PC-9 (cell line): ENCODE measurements at regions not wholly inside any gene's neighbourhood (a gene's known extent, or its start where the extent isn't known, plus 50 kb on each side); places are given as distances from the start of the nearest gene placed in this dataset.
"Not testable (repeated sequence)": the region's sequence is repeated elsewhere in the genome, so short reads cannot be mapped to it uniquely, and the experiment has no call there.

Experiments
- BruUV-seq: library from RNA; stranded (reverse); fragments of 400-500 nt; replicated peaks from 2 replicates; lab custom pipeline; 2021; lab: Mats Ljungman, UMichigan
- CTCF ChIA-PET: fragments of 300-600 bp; sonication (Branson Sonifier 250); formaldehyde crosslinking; loops from one replicate; lab custom pipeline; 2022; ENCODE audit warnings: antibody characterized with exemption; lab: Charles Lee
- POLR2A ChIA-PET: fragments of 300-600 bp; sonication (Branson Sonifier 250); formaldehyde crosslinking; loops from one replicate; lab custom pipeline; 2022; ENCODE audit warnings: antibody characterized with exemption; ENCODE audit not compliant: unreplicated experiment; lab: Charles Lee
- DNase-seq, 2 experiments: peaks; one replicate each; pipeline versions ENCODE4 v3.0.0 to v3.0.0-alpha.2; 2015 to 2022; ENCODE audit warnings: mixed read lengths in 1 of 2
- H2AFZ ChIP-seq: fragments of 200-600 bp; sonication (generic); 2 replicates; pipeline ENCODE4 v1.8.1; 2017; ENCODE audit warnings: antibody characterized with exemption
- H3F3A ChIP-seq: fragments of 200-600 bp; sonication (generic); 2 replicates; pipeline ENCODE4 v1.8.1; 2017; ENCODE audit warnings: antibody characterized with exemption, mild to moderate bottlenecking, low read depth; ENCODE audit not compliant: insufficient read depth
- H3K27ac ChIP-seq: fragments of 200-600 bp; sonication (generic); 2 replicates; pipeline ENCODE4 v1.6.1; 2016; ENCODE audit warnings: mixed run types
- H3K27me3 ChIP-seq: fragments of 200-600 bp; sonication (generic); 2 replicates; pipeline ENCODE4 v1.6.1; 2016; ENCODE audit warnings: low read depth, mixed run types; ENCODE audit not compliant: insufficient read depth
- H3K36me3 ChIP-seq: fragments of 200-600 bp; sonication (generic); 2 replicates; pipeline ENCODE4 v1.6.1; 2016; ENCODE audit warnings: low read depth, mixed run types
- H3K4me1 ChIP-seq: fragments of 200-600 bp; sonication (generic); replicated peaks from 2 replicates; pipeline ENCODE4 v1.6.1; 2016; ENCODE audit warnings: mixed run types; ENCODE audit not compliant: insufficient read depth
- H3K4me2 ChIP-seq: fragments of 200-600 bp; sonication (generic); 2 replicates; pipeline ENCODE4 v1.6.1; 2017; ENCODE audit warnings: mixed run types
- H3K4me3 ChIP-seq: fragments of 200-600 bp; sonication (generic); 2 replicates; pipeline ENCODE4 v1.6.1; 2016; ENCODE audit warnings: mixed run types
- H3K79me2 ChIP-seq: fragments of 200-600 bp; sonication (generic); 2 replicates; pipeline ENCODE4 v1.6.1; 2017; ENCODE audit warnings: low read depth, mixed run types
- H3K9me2 ChIP-seq: fragments of 200-600 bp; sonication (generic); 2 replicates; pipeline ENCODE4 v1.8.1; 2017; ENCODE audit warnings: mild to moderate bottlenecking; ENCODE audit not compliant: insufficient read depth
- H3K9me3 ChIP-seq: fragments of 200-600 bp; sonication (generic); 2 replicates; pipeline ENCODE4 v1.8.1; 2016; ENCODE audit warnings: low read depth; ENCODE audit not compliant: insufficient read depth
- H4K20me1 ChIP-seq: fragments of 200-600 bp; sonication (generic); 2 replicates; pipeline ENCODE4 v1.8.1; 2017; ENCODE audit not compliant: insufficient read depth
- CTCF ChIP-seq: fragments of 200-600 bp; sonication (generic); conservative IDR thresholded peaks from 2 replicates; pipeline ENCODE4 v1.6.1; 2017; ENCODE audit warnings: mixed run types, antibody characterized with exemption, mild to moderate bottlenecking, moderate library complexity
- EZH2 ChIP-seq: fragments of 200-600 bp; sonication (generic); IDR thresholded peaks from 2 replicates; pipeline ENCODE4 v1.8.0; 2017; ENCODE audit warnings: antibody characterized with exemption, low read depth
- intact Hi-C: fragments of 100-400 bp; cut with micrococcal nuclease; formaldehyde crosslinking; loops from one replicate; pipeline ENCODE4 v1.10.0; 2022; ENCODE audit not compliant: unreplicated experiment

GRCh38 chr5:82465235-82465634 is 187.1 kb upstream of the RPS23 start:
- ChIA-PET CTCF (no interaction called here), POLR2A (no interaction called here)
- no peaks in the 10 kb centered on the region for H3K36me3 ChIP-seq
- no peak for TF ChIP-seq CTCF
- no peak for TF ChIP-seq EZH2
- H3K4me1 ChIP-seq: no peaks in the 10 kb centered on the region
- no peaks in the 10 kb centered on the region for H3K9me2 ChIP-seq
- H3K4me2 ChIP-seq: no peak overlapping the region
- no peaks in the 10 kb centered on the region for H3F3A ChIP-seq
- no peak overlapping the region for H3K4me3 ChIP-seq
- no peak overlapping the region for H3K27ac ChIP-seq
- no peaks in the 10 kb centered on the region for H4K20me1 ChIP-seq
- H3K79me2 ChIP-seq: no peaks in the 10 kb centered on the region
- H3K27me3 ChIP-seq: no peaks in the 10 kb centered on the region
- no peak overlapping the region for H2AFZ ChIP-seq
- H3K9me3 ChIP-seq: no peaks in the 10 kb centered on the region
- intact Hi-C loops: no loop called here
- no peak for DNase-seq
- no TSS peak for BruUV-seq

GRCh38 chr5:82459626-82460025 is 181.5 kb upstream of the RPS23 start:
- Histone ChIP-seq H3K9me2 (no peaks in the 10 kb centered on the region), H3F3A (no peaks in the 10 kb centered on the region), H3K27ac (no peak overlapping the region), H2AFZ (no peak overlapping the region), H3K36me3 (no peaks in the 10 kb centered on the region), H3K4me2 (no peak overlapping the region), H3K4me3 (no peak overlapping the region), H3K27me3 (no peaks in the 10 kb centered on the region), H3K4me1 (no peaks in the 10 kb centered on the region), H4K20me1 (no peaks in the 10 kb centered on the region), H3K79me2 (no peaks in the 10 kb centered on the region), H3K9me3 (no peaks in the 10 kb centered on the region)
- no TSS peak for BruUV-seq
- no peak for DNase-seq
- intact Hi-C loops: no loop called here
- TF ChIP-seq CTCF (no peak), EZH2 (no peak)
- POLR2A ChIA-PET: no interaction called here
- CTCF ChIA-PET: no interaction called here

GRCh38 chr5:82455317-82455716 is 177.2 kb upstream of the RPS23 start:
- DNase-seq, H3K9me2 ChIP-seq, H3K4me3 ChIP-seq, POLR2A ChIA-PET, H3K79me2 ChIP-seq, H3K4me2 ChIP-seq, H3K36me3 ChIP-seq, H3F3A ChIP-seq, H3K27ac ChIP-seq, H3K27me3 ChIP-seq, H4K20me1 ChIP-seq, intact Hi-C loops, H2AFZ ChIP-seq, H3K9me3 ChIP-seq, CTCF ChIA-PET, H3K4me1 ChIP-seq, BruUV-seq: not testable (repeated sequence)

GRCh38 chr5:82448374-82448773 is 170.2 kb upstream of the RPS23 start:
- TF ChIP-seq CTCF (no peak), EZH2 (no peak)
- POLR2A ChIA-PET: no interaction called here
- H3F3A ChIP-seq: no peaks in the 10 kb centered on the region
- no peak overlapping the region for H3K4me2 ChIP-seq
- H2AFZ ChIP-seq: no peak overlapping the region
- no peaks in the 10 kb centered on the region for H3K27me3 ChIP-seq
- no peak overlapping the region for H3K4me3 ChIP-seq
- no peaks in the 10 kb centered on the region for H3K36me3 ChIP-seq
- CTCF ChIA-PET: no interaction called here
- H3K9me3 ChIP-seq: no peaks in the 10 kb centered on the region
- no peaks in the 10 kb centered on the region for H4K20me1 ChIP-seq
- H3K9me2 ChIP-seq: no peaks in the 10 kb centered on the region
- BruUV-seq: no TSS peak
- no peak overlapping the region for H3K27ac ChIP-seq
- H3K4me1 ChIP-seq: no peaks in the 10 kb centered on the region
- intact Hi-C loops: no loop called here
- DNase-seq: no peak
- H3K79me2 ChIP-seq: no peaks in the 10 kb centered on the region
